ENCODE measurements at regions not wholly inside any gene's neighbourhood (a gene's known extent, or its start where the extent isn't known, plus 50 kb on each side); places are given as distances from the start of the nearest gene placed in this dataset.
"Not testable (repeated sequence)": the region's sequence is repeated elsewhere in the genome, so short reads cannot be mapped to it uniquely, and the experiment has no call there.

GRCh38 chr3:135652388-135652787 lies 313.1 kb upstream of the PPP2R3A start:
- Histone ChIP-seq H3K4me3 (no peak overlapping the region), H3K27me3 (no peaks in the 10 kb centered on the region), H3K4me1 (no peaks in the 10 kb centered on the region), H3K9me3 (no peaks in the 10 kb centered on the region), H3K27ac (no peak overlapping the region), H3K36me3 (no peaks in the 10 kb centered on the region)
- DNase-seq: no peak
- intact Hi-C loops (cut with DNase I; ENCODE audit: low total_unique reads): no loop called here
- TF ChIP-seq CTCF (IDR thresholded peaks at IDR 0.05): no peak
- no peak for TF ChIP-seq POLR2A (IDR thresholded peaks at IDR 0.05)

GRCh38 chr3:135655328-135655727 lies 310.2 kb upstream of the PPP2R3A start:
- no peaks in the 10 kb centered on the region for H3K36me3 ChIP-seq
- intact Hi-C loops (cut with DNase I; ENCODE audit: low total_unique reads): no loop called here
- H3K4me1 ChIP-seq: no peaks in the 10 kb centered on the region
- H3K4me3 ChIP-seq: no peak overlapping the region
- no peaks in the 10 kb centered on the region for H3K27me3 ChIP-seq
- DNase-seq: no peak
- H3K27ac ChIP-seq: no peak overlapping the region
- TF ChIP-seq CTCF (IDR thresholded peaks at IDR 0.05) (no peak), POLR2A (IDR thresholded peaks at IDR 0.05) (no peak)
- no peaks in the 10 kb centered on the region for H3K9me3 ChIP-seq

- H3K4me1 ChIP-seq; H3K9me3 ChIP-seq; intact Hi-C loops (cut with DNase I; ENCODE audit: low total_unique reads); H3K27ac ChIP-seq; H3K4me3 ChIP-seq; DNase-seq; H3K27me3 ChIP-seq; H3K36me3 ChIP-seq: not testable (repeated sequence)
Measured at GRCh38 chr3:135658451-135658850, 307.1 kb upstream of the PPP2R3A start.

- Histone ChIP-seq H3K9me3 (no peaks in the 10 kb centered on the region), H3K27me3 (no peaks in the 10 kb centered on the region), H3K4me1 (no peaks in the 10 kb centered on the region), H3K36me3 (no peaks in the 10 kb centered on the region), H3K27ac (no peak overlapping the region), H3K4me3 (no peak overlapping the region)
- DNase-seq: no peak
- TF ChIP-seq CTCF (IDR thresholded peaks at IDR 0.05) (no peak), POLR2A (IDR thresholded peaks at IDR 0.05) (no peak)
- intact Hi-C loops (cut with DNase I; ENCODE audit: low total_unique reads): no loop called here
Measured at GRCh38 chr3:135667061-135667460, 298.5 kb upstream of the PPP2R3A start.

- H3K9me3 ChIP-seq: no peaks in the 10 kb centered on the region
- intact Hi-C loops (cut with DNase I; ENCODE audit: low total_unique reads): no loop called here
Measured at GRCh38 chr3:135674508-135674907, 291.0 kb upstream of the PPP2R3A start.

More at GRCh38 chr3:135674508-135674907, 291.0 kb upstream of the PPP2R3A start:
- Histone ChIP-seq H3K4me3 (no peak overlapping the region), H3K27ac (no peak overlapping the region), H3K4me1 (no peaks in the 10 kb centered on the region), H3K27me3 (no peaks in the 10 kb centered on the region), H3K36me3 (no peaks in the 10 kb centered on the region)
- no peak for TF ChIP-seq POLR2A (IDR thresholded peaks at IDR 0.05)
- TF ChIP-seq CTCF (IDR thresholded peaks at IDR 0.05): no peak
- no peak for DNase-seq

Data from uterus (tissue), 3 donors.